Activated CD4-positive, alpha-beta T cell treated with anti-CD3 and anti-CD28 coated beads for 36 hours (primary cell): ENCODE measurements at regions not wholly inside any gene's neighbourhood (a gene's known extent, or its start where the extent isn't known, plus 50 kb on each side); places are given as distances from the start of the nearest gene placed in this dataset.

Experiments
- ATAC-seq: fragments of 200-7000 bp; cut with Tn5 transposase; one replicate; pipeline ENCODE4 v1.10.0; 2021; ENCODE audit warnings: mild to moderate bottlenecking, moderate library complexity
- CTCF ChIA-PET: fragments of 350-600 bp; sonication (Branson Sonifier 250); formaldehyde crosslinking; loops from one replicate; lab custom pipeline; 2021; ENCODE audit warnings: antibody characterized with exemption; lab: Charles Lee
- POLR2A ChIA-PET: fragments of 350-600 bp; sonication (Branson Sonifier 250); formaldehyde crosslinking; loops from one replicate; lab custom pipeline; 2021; ENCODE audit warnings: antibody characterized with exemption, inconsistent platforms; lab: Charles Lee
- DNase-seq: peaks from one replicate; pipeline ENCODE4 v3.0.0-alpha.2; 2020
- H3K27ac Mint-ChIP-seq: one replicate; pipeline ENCODE4 v1.8.0; 2021; ENCODE audit warnings: mixed read lengths
- H3K27me3 Mint-ChIP-seq: one replicate; pipeline ENCODE4 v1.8.0; 2021; ENCODE audit warnings: mixed read lengths
- H3K36me3 Mint-ChIP-seq: one replicate; pipeline ENCODE4 v1.8.0; 2021; ENCODE audit warnings: low read depth, mixed read lengths
- H3K4me1 Mint-ChIP-seq: one replicate; pipeline ENCODE4 v1.8.0; 2021; ENCODE audit warnings: mixed read lengths
- H3K4me3 Mint-ChIP-seq: one replicate; pipeline ENCODE4 v1.8.0; 2021; ENCODE audit warnings: mild to moderate bottlenecking, moderate library complexity, mixed read lengths
- H3K9me3 Mint-ChIP-seq: one replicate; pipeline ENCODE4 v1.8.0; 2021; ENCODE audit warnings: low read depth, mixed read lengths
- intact Hi-C, 2 experiments: fragments of 100-400 bp; cut with DNase I in 1 of 2; cut with micrococcal nuclease in 1 of 2; formaldehyde crosslinking; loops; one replicate each; pipeline versions ENCODE4 v1.14.2 to v1.15.1; 2022 to 2024; cut with DNase I, micrococcal nuclease

DNA sequence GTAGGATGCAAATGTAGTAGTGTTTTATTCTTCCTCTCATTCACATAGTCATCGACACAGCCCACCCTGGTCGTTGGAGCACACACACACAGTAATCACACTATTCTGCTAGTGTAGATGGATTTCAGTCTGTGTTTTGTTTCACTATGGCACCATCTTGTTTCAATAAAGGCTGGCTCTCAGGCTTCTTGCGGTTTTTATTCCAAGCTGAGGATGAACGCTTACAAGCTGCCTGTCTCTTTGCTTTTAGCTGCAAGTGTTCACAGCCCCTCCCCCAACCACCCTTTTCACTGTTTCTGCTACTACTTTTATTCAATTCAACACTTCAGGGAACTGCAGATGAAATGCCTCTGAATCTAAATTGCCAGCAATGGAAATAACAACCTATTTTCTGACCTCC lies 140.9 kb upstream of the PMFBP1 start:
- Mint-ChIP-seq H3K4me1 (no peaks in the 10 kb centered on the region), H3K27me3 (peaks cover 3% of the 10 kb centered on the region), H3K27ac (no peak overlapping the region), H3K36me3 (no peaks in the 10 kb centered on the region), H3K9me3 (peaks cover 6% of the 10 kb centered on the region), H3K4me3 (no peak overlapping the region)
- no peak for ATAC-seq
- intact Hi-C loops, result no loop called here
- ChIA-PET POLR2A (no interaction called here), CTCF (interaction anchor here (0.6 to 0.7 kb wide), 2 partner anchors 23 to 41 kb away, joined by 3 read pairs; no protein-coding TSS in a partner anchor)
- DNase-seq, result no peak

- Mint-ChIP-seq H3K9me3 (peaks cover 6% of the 10 kb centered on the region), H3K4me3 (no peak overlapping the region), H3K36me3 (no peaks in the 10 kb centered on the region), H3K27ac (no peak overlapping the region), H3K27me3 (peaks cover 3% of the 10 kb centered on the region), H3K4me1 (no peaks in the 10 kb centered on the region)
- CTCF ChIA-PET, result no interaction called here
- POLR2A ChIA-PET, result no interaction called here
- intact Hi-C loops, result no loop called here
- no peak for DNase-seq
- no peak for ATAC-seq
Measured at GRCh38 chr16:72311426-72311825, 139.5 kb upstream of the PMFBP1 start.

DNA sequence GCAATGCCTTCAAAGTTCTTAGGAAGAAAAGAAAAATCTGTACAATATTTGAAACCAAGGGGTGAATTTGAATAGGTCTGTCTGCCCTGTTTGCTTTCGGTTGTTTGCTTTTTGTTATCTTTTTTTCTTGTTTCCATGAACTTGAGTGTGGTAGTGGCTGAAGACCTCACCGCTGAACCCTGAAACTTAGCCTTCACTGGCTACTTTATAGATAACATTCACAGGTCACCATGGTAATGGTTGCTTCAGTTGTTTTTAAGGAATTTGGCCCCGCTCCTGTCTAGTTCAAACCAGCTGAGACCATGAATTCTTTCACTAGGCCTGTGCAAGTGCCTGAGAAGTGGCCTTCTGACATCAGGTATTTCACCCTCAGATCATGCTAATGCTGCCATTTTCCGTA lies 137.0 kb upstream of the PMFBP1 start:
- ATAC-seq, result no peak
- H3K9me3 Mint-ChIP-seq, result peaks cover 8% of the 10 kb centered on the region
- H3K4me3 Mint-ChIP-seq, result no peak overlapping the region
- H3K36me3 Mint-ChIP-seq, result no peaks in the 10 kb centered on the region
- H3K27me3 Mint-ChIP-seq, result no peaks in the 10 kb centered on the region
- H3K27ac Mint-ChIP-seq, result no peak overlapping the region
- DNase-seq, result no peak
- ChIA-PET POLR2A (no interaction called here), CTCF (no interaction called here)
- H3K4me1 Mint-ChIP-seq, result no peaks in the 10 kb centered on the region
- intact Hi-C loops, result no loop called here

DNA sequence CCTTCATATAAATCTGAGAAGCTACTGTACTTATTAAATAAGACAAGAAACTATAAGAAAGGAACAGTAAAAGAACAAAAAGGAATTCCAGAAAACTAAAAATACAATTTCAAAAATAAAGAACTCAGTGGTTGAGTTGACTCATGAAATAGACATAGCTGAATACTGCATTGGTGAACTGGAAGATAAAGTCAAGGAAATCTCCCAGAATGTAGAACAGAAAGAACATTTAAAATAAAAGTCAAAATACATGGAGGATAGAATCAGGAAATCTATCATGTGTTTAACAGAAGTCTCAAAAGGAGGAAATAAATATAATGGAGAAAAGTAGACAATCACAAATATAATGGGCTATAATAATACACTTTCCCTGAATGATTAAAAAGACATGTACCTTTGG lies 136.4 kb upstream of the PMFBP1 start:
- Mint-ChIP-seq H3K27me3 (no peaks in the 10 kb centered on the region), H3K4me3 (no peak overlapping the region), H3K9me3 (peaks cover 8% of the 10 kb centered on the region), H3K36me3 (no peaks in the 10 kb centered on the region), H3K4me1 (no peaks in the 10 kb centered on the region), H3K27ac (no peak overlapping the region)
- ATAC-seq (no peak), DNase-seq (no peak)
- ChIA-PET CTCF (no interaction called here), POLR2A (no interaction called here)
- intact Hi-C loops, result no loop called here

- no peak overlapping the region for H3K27ac Mint-ChIP-seq
Measured at GRCh38 chr16:72302332-72302731, 130.4 kb upstream of the PMFBP1 start.

GRCh38 chr16:72301523-72302236 lies 129.7 kb upstream of the PMFBP1 start:
- ChIA-PET POLR2A (no interaction called here), CTCF (interaction anchor here (1.0 kb wide), 1 partner anchor 10 kb away, joined by 3 read pairs; no protein-coding TSS in a partner anchor)
- H3K4me1 Mint-ChIP-seq, result no peaks in the 10 kb centered on the region

More at GRCh38 chr16:72302332-72302731, 130.4 kb upstream of the PMFBP1 start:
- H3K27me3 Mint-ChIP-seq, result no peaks in the 10 kb centered on the region
- no peak overlapping the region for H3K4me3 Mint-ChIP-seq
- no peaks in the 10 kb centered on the region for H3K4me1 Mint-ChIP-seq
- ChIA-PET CTCF (interaction anchor here (1.0 kb wide), 1 partner anchor 11 kb away, joined by 3 read pairs; no protein-coding TSS in a partner anchor), POLR2A (interaction anchor here (0.6 kb wide), 1 partner anchor 56 kb away, joined by 3 read pairs; no protein-coding TSS in a partner anchor)
- DNase-seq, result no peak
- H3K36me3 Mint-ChIP-seq, result no peaks in the 10 kb centered on the region
- ATAC-seq, result no peak
- intact Hi-C loops, result no loop called here
- H3K9me3 Mint-ChIP-seq, result peaks cover 2% of the 10 kb centered on the region

GRCh38 chr16:72300892-72301291 lies 128.9 kb upstream of the PMFBP1 start:
- ChIA-PET CTCF (no interaction called here), POLR2A (no interaction called here)
- H3K27ac Mint-ChIP-seq, result no peak overlapping the region
- no peaks in the 10 kb centered on the region for H3K36me3 Mint-ChIP-seq
- ATAC-seq (no peak), DNase-seq (no peak)
- no peaks in the 10 kb centered on the region for H3K4me1 Mint-ChIP-seq
- H3K9me3 Mint-ChIP-seq, result peaks cover 2% of the 10 kb centered on the region
- intact Hi-C loops, result no loop called here
- no peaks in the 10 kb centered on the region for H3K27me3 Mint-ChIP-seq
- no peak overlapping the region for H3K4me3 Mint-ChIP-seq

More at GRCh38 chr16:72301523-72302236, 129.7 kb upstream of the PMFBP1 start:
- intact Hi-C loops, result no loop called here
- no peak for DNase-seq
- Mint-ChIP-seq H3K27me3 (no peaks in the 10 kb centered on the region), H3K27ac (no peak overlapping the region), H3K9me3 (peaks cover 2% of the 10 kb centered on the region), H3K36me3 (no peaks in the 10 kb centered on the region), H3K4me3 (no peak overlapping the region)
- ATAC-seq, result no peak

DNA sequence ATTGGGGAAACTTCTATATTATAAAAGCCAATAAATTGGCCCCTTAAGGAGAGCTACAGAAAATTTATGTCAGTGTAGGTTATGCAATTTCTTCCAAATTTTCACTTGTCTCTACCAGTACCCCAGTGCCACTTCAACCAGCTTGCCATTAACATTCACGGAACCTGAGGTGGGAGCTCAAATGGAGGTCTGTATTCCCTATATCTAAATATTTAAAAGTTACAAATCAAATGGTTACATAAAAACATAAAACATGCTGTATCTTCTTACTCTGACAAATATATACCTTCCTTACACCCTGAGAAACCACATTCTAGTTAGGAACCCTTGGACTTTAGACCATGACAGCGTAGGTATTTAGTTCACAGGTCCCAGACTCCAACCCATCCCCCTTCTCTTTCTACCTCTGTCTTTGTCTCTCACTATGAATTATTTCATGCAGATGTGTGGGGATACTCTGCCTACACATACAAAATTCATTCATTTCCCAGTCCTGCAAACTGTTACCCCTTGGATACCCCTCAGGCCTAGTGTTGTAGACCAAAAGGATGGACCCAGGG lies 127.8 kb upstream of the PMFBP1 start:
- ChIA-PET POLR2A (no interaction called here), CTCF (no interaction called here)
- Mint-ChIP-seq H3K9me3 (no peaks in the 10 kb centered on the region), H3K4me1 (no peaks in the 10 kb centered on the region), H3K36me3 (no peaks in the 10 kb centered on the region), H3K27me3 (no peaks in the 10 kb centered on the region), H3K27ac (no peak overlapping the region), H3K4me3 (no peak overlapping the region)
- ATAC-seq, result no peak
- intact Hi-C loops, result no loop called here
- no peak for DNase-seq

DNA sequence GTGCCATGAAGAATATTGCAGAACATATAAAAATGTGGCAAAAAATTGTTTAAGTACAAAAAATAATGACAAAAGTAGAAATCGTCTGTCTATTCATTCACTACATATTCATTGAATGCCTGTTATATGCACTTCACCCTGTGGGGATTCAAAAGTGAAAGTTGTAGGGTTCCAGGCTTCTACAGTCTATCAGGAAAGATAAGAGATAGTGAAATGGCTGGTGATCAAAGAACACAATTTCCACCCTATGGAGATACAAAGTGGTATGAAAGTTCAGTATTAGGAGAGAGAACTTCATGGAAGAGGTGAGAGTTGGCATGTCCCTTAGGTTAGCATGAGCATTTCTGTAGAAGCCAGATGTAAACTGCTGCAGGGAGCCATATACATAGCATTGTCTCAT lies 127.0 kb upstream of the PMFBP1 start:
- H3K4me1 Mint-ChIP-seq, result no peaks in the 10 kb centered on the region
- H3K27me3 Mint-ChIP-seq, result no peaks in the 10 kb centered on the region
- no peak for ATAC-seq
- H3K36me3 Mint-ChIP-seq, result no peaks in the 10 kb centered on the region
- H3K27ac Mint-ChIP-seq, result no peak overlapping the region
- H3K9me3 Mint-ChIP-seq, result no peaks in the 10 kb centered on the region
- CTCF ChIA-PET, result no interaction called here
- no peak overlapping the region for H3K4me3 Mint-ChIP-seq
- POLR2A ChIA-PET, result no interaction called here
- intact Hi-C loops, result no loop called here
- no peak for DNase-seq

DNA sequence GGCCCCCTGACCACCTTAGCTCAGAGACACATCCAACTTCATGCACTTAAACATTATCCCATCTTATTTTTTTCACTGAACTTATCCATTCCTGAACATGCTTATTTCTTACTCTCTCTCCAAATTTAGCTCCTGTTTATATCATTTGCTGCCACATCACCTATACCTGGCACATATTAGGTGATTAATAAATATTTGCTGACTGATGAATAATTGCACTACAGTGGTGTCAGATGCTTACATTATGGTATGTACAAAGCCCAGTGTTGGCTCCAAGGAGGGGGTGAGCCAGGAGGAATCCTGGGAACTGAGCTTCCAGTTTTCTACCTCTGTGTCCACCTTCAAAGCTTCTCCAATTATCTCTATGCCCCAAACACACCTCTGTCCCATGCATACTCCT lies 124.0 kb upstream of the PMFBP1 start:
- ATAC-seq (no peak), DNase-seq (no peak)
- no peaks in the 10 kb centered on the region for H3K9me3 Mint-ChIP-seq
- ChIA-PET POLR2A (no interaction called here), CTCF (no interaction called here)
- H3K4me1 Mint-ChIP-seq, result no peaks in the 10 kb centered on the region
- H3K36me3 Mint-ChIP-seq, result no peaks in the 10 kb centered on the region
- no peak overlapping the region for H3K27ac Mint-ChIP-seq
- H3K4me3 Mint-ChIP-seq, result no peak overlapping the region
- intact Hi-C loops, result no loop called here
- H3K27me3 Mint-ChIP-seq, result no peaks in the 10 kb centered on the region

GRCh38 chr16:72291531-72291981 lies 119.6 kb upstream of the PMFBP1 start:
- POLR2A ChIA-PET, result no interaction called here
- H3K4me3 Mint-ChIP-seq, result no peak overlapping the region
- no peak for DNase-seq
- no peaks in the 10 kb centered on the region for H3K4me1 Mint-ChIP-seq
- H3K36me3 Mint-ChIP-seq, result no peaks in the 10 kb centered on the region
- H3K27ac Mint-ChIP-seq, result no peak overlapping the region
- H3K27me3 Mint-ChIP-seq, result no peaks in the 10 kb centered on the region
- no peak for ATAC-seq
- CTCF ChIA-PET, result interaction anchor here (0.7 kb wide), 1 partner anchor 10 kb away, joined by 3 read pairs; no protein-coding TSS in a partner anchor
- no peaks in the 10 kb centered on the region for H3K9me3 Mint-ChIP-seq
- intact Hi-C loops, result no loop called here

- Mint-ChIP-seq H3K27ac (no peak overlapping the region), H3K4me3 (no peak overlapping the region), H3K36me3 (no peaks in the 10 kb centered on the region), H3K4me1 (no peaks in the 10 kb centered on the region), H3K9me3 (no peaks in the 10 kb centered on the region), H3K27me3 (no peaks in the 10 kb centered on the region)
- ATAC-seq (no peak), DNase-seq (no peak)
- intact Hi-C loops, result no loop called here
- POLR2A ChIA-PET, result no interaction called here
- CTCF ChIA-PET, result interaction anchor here (0.7 kb wide), 1 partner anchor 11 kb away, joined by 3 read pairs; no protein-coding TSS in a partner anchor
Measured at GRCh38 chr16:72291121-72291520, 119.2 kb upstream of the PMFBP1 start.
